ENCODE measurements at regions not wholly inside any gene's neighbourhood (a gene's known extent, or its start where the extent isn't known, plus 50 kb on each side); places are given as distances from the start of the nearest gene placed in this dataset.

GRCh38 chr15:61393949-61394348 is 164.8 kb upstream of the RORA start:
- TF ChIP-seq CTCF (IDR thresholded peaks at IDR 0.05) = no peak
- no peak for TF ChIP-seq POLR2A (IDR thresholded peaks at IDR 0.05)
